ENCODE measurements at regions not wholly inside any gene's neighbourhood (a gene's known extent, or its start where the extent isn't known, plus 50 kb on each side); places are given as distances from the start of the nearest gene placed in this dataset.

- no peak for TF ChIP-seq ARID4B (CRISPR knock-in tag; IDR thresholded peaks at IDR 0.05)
- TF ChIP-seq HLTF (IDR thresholded peaks at IDR 0.05), result no peak
- TF ChIP-seq TAF7 (tag; IDR thresholded peaks at IDR 0.05), result no peak
- no peak for TF ChIP-seq HMG20B (CRISPR knock-in tag; IDR thresholded peaks at IDR 0.05)
- no peak for TF ChIP-seq BCLAF1 (IDR thresholded peaks at IDR 0.05; ENCODE audit: borderline replicate concordance in 1 of 2, control insufficient read depth in 1 of 2, low read depth in 2 of 2, low read length in 1 of 2)
- no peak for TF ChIP-seq FOXP1 (CRISPR knock-in tag; IDR thresholded peaks at IDR 0.05)
- TF ChIP-seq HNRNPK (IDR thresholded peaks at IDR 0.05; ENCODE audit: low read depth, low read length, poor library complexity, severe bottlenecking), result no peak
- TF ChIP-seq KAT7 (CRISPR knock-in tag; IDR thresholded peaks at IDR 0.05; ENCODE audit: borderline replicate concordance), result no peak
- TF ChIP-seq ZNF449 (CRISPR knock-in tag; IDR thresholded peaks at IDR 0.05), result no peak
- TF ChIP-seq MTA2 (IDR thresholded peaks at IDR 0.05; ENCODE audit: low read depth), result no peak
- TF ChIP-seq VEZF1 (CRISPR knock-in tag; IDR thresholded peaks at IDR 0.05), result no peak
Measured at GRCh38 chrX:75211976-75212375, 55.9 kb upstream of the ABCB7 start (continued).
